ENCODE measurements at regions not wholly inside any gene's neighbourhood (a gene's known extent, or its start where the extent isn't known, plus 50 kb on each side); places are given as distances from the start of the nearest gene placed in this dataset.

- H3K79me2 ChIP-seq (ENCODE audit: control insufficient read depth, insufficient read depth, low read length), result no peaks in the 10 kb centered on the region
- in situ Hi-C loops (cut with MboI), result no loop called here
- no peaks in the 10 kb centered on the region for H3K4me1 ChIP-seq (replicated peaks in 1 of 2; ENCODE audit: control insufficient read depth in 2 of 2, insufficient read depth in 2 of 2, low read length in 2 of 2)
- WGBS (ENCODE audit: insufficient coverage, low coverage, missing lambda C conversion rate), result 0% methylated on average over 1 of the region's 1 CpG
- no TSS peak for BruUV-seq (replicated peaks)
- H3K36me3 ChIP-seq (ENCODE audit: control insufficient read depth, insufficient read depth, low read length), result no peaks in the 10 kb centered on the region
- H3K27ac ChIP-seq (ENCODE audit: extremely low read depth, low read depth, low read length), result no peak overlapping the region
- H3K4me2 ChIP-seq (ENCODE audit: insufficient read depth, low read length), result no peak overlapping the region
- FAIRE-seq (no peak), DNase-seq (ENCODE audit: extremely low read depth in 1 of 4, low spot score in 3 of 4) (no peak), ATAC-seq (no peak)
- CTCF ChIA-PET (ENCODE audit: low intra/inter-chr PET ratio), result no interaction called here
- H3K9ac ChIP-seq (ENCODE audit: insufficient read depth in 1 of 2, low read depth in 2 of 2, low read length in 2 of 2), result no peak overlapping the region
- no peaks in the 10 kb centered on the region for H3K27me3 ChIP-seq (ENCODE audit: control insufficient read depth in 2 of 2, insufficient read depth in 2 of 2, low read length in 2 of 2)
- H3K9me3 ChIP-seq (replicated peaks; ENCODE audit: control insufficient read depth, insufficient read depth, low read depth, low read length), result no peaks in the 10 kb centered on the region
- no peak overlapping the region for H3K4me3 ChIP-seq
- no peaks in the 10 kb centered on the region for H4K20me1 ChIP-seq (replicated peaks; ENCODE audit: control insufficient read depth, insufficient read depth, low read length)
- POLR2A ChIA-PET, result no interaction called here
- intact Hi-C loops (cut with micrococcal nuclease), result no loop called here
- no peaks in the 10 kb centered on the region for H3K9me1 ChIP-seq (ENCODE audit: control insufficient read depth, insufficient read depth, low read length)
- H2AFZ ChIP-seq (ENCODE audit: low read depth, low read length), result no peak overlapping the region
- no peak for TF ChIP-seq STAT5A (IDR thresholded peaks at IDR 0.05; ENCODE audit: borderline replicate concordance, low read length)
- TF ChIP-seq, protein P1, sequence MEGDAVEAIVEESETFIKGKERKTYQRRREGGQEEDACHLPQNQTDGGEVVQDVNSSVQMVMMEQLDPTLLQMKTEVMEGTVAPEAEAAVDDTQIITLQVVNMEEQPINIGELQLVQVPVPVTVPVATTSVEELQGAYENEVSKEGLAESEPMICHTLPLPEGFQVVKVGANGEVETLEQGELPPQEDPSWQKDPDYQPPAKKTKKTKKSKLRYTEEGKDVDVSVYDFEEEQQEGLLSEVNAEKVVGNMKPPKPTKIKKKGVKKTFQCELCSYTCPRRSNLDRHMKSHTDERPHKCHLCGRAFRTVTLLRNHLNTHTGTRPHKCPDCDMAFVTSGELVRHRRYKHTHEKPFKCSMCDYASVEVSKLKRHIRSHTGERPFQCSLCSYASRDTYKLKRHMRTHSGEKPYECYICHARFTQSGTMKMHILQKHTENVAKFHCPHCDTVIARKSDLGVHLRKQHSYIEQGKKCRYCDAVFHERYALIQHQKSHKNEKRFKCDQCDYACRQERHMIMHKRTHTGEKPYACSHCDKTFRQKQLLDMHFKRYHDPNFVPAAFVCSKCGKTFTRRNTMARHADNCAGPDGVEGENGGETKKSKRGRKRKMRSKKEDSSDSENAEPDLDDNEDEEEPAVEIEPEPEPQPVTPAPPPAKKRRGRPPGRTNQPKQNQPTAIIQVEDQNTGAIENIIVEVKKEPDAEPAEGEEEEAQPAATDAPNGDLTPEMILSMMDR (IDR thresholded peaks at IDR 0.05 in 2 of 3, conservative IDR thresholded peaks at IDR 0.05 in 1 of 3; ENCODE audit: insufficient read depth in 2 of 3, low read depth in 1 of 3, low read length in 3 of 3), result no peak
- TF ChIP-seq FOXJ3 (CRISPR knock-in tag; IDR thresholded peaks at IDR 0.05), result no peak
- no peak for TF ChIP-seq HDAC8 (tag; IDR thresholded peaks at IDR 0.05)
- TF ChIP-seq, protein P2, sequence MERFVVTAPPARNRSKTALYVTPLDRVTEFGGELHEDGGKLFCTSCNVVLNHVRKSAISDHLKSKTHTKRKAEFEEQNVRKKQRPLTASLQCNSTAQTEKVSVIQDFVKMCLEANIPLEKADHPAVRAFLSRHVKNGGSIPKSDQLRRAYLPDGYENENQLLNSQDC (CRISPR knock-in tag; IDR thresholded peaks at IDR 0.05), result no peak
- TF ChIP-seq RCOR1 (IDR thresholded peaks at IDR 0.05; ENCODE audit: borderline replicate concordance in 1 of 2, low read depth in 2 of 2, low read length in 2 of 2), result no peak
- no peak for TF ChIP-seq ZBTB8A (IDR thresholded peaks at IDR 0.05; ENCODE audit: partially characterized antibody)
- TF ChIP-seq KLF1 (tag; IDR thresholded peaks at IDR 0.05), result no peak
- no peak for TF ChIP-seq NCOA6 (IDR thresholded peaks at IDR 0.05)
- TF ChIP-seq ZNF274 (IDR thresholded peaks at IDR 0.05; ENCODE audit: borderline replicate concordance, low read depth, low read length), result no peak
- no peak for TF ChIP-seq ZNF140 (CRISPR knock-in tag; IDR thresholded peaks at IDR 0.05)
- no peak for TF ChIP-seq CHD2 (IDR thresholded peaks at IDR 0.05; ENCODE audit: low read depth, low read length)
- no peak for TF ChIP-seq ELF4 (CRISPR knock-in tag; IDR thresholded peaks at IDR 0.05)
- TF ChIP-seq KLF13 (tag; IDR thresholded peaks at IDR 0.05; ENCODE audit: borderline replicate concordance, low read depth), result no peak
- no peak for TF ChIP-seq E2F1 (CRISPR knock-in tag; IDR thresholded peaks at IDR 0.05)
- no peak for TF ChIP-seq ZNF12 (CRISPR knock-in tag; IDR thresholded peaks at IDR 0.05)
- TF ChIP-seq ZNF124 (CRISPR knock-in tag; IDR thresholded peaks at IDR 0.05), result no peak
- TF ChIP-seq, protein P3, sequence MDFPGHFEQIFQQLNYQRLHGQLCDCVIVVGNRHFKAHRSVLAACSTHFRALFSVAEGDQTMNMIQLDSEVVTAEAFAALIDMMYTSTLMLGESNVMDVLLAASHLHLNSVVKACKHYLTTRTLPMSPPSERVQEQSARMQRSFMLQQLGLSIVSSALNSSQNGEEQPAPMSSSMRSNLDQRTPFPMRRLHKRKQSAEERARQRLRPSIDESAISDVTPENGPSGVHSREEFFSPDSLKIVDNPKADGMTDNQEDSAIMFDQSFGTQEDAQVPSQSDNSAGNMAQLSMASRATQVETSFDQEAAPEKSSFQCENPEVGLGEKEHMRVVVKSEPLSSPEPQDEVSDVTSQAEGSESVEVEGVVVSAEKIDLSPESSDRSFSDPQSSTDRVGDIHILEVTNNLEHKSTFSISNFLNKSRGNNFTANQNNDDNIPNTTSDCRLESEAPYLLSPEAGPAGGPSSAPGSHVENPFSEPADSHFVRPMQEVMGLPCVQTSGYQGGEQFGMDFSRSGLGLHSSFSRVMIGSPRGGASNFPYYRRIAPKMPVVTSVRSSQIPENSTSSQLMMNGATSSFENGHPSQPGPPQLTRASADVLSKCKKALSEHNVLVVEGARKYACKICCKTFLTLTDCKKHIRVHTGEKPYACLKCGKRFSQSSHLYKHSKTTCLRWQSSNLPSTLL (IDR thresholded peaks at IDR 0.05), result no peak
- TF ChIP-seq CBFA2T2 (conservative IDR thresholded peaks at IDR 0.05), result no peak
These were observed 374.3 kb upstream of the HSF2 start for GRCh38 chr6:122025104-122025503.

Measured in K562 (cell line).